Stimulated activated CD8-positive, alpha-beta memory T cell treated with anti-CD3 and anti-CD28 coated beads, Interleukin-2, amount 100 ng/mL, for 48 hours (primary cell): ENCODE measurements at regions not wholly inside any gene's neighbourhood (a gene's known extent, or its start where the extent isn't known, plus 50 kb on each side); places are given as distances from the start of the nearest gene placed in this dataset.

Source experiments
- DNase-seq, 2 donors: peaks; one replicate each; pipeline ENCODE4 v3.0.0-alpha.2; 2020; ENCODE audit warnings: low read depth in 2 of 2

DNA sequence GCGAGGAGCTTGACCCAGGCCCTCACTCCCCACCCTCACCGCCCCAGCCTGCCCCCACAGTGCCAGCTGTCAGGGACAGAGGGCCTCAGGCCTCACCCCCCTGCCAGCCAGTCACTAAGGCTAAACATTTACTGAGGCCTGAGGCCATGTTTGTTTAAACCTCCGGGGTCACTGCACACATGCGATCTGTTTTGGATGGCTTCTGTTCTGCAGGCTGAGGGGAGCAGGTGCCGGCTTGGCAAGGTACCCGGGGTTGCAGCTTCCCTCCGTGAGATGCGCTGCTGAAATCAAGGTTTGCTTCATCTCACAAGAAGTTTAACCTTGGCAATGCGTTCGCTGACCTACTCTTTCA lies 103.3 kb upstream of the BOD1 start:
- DNase-seq = no peak

DNA sequence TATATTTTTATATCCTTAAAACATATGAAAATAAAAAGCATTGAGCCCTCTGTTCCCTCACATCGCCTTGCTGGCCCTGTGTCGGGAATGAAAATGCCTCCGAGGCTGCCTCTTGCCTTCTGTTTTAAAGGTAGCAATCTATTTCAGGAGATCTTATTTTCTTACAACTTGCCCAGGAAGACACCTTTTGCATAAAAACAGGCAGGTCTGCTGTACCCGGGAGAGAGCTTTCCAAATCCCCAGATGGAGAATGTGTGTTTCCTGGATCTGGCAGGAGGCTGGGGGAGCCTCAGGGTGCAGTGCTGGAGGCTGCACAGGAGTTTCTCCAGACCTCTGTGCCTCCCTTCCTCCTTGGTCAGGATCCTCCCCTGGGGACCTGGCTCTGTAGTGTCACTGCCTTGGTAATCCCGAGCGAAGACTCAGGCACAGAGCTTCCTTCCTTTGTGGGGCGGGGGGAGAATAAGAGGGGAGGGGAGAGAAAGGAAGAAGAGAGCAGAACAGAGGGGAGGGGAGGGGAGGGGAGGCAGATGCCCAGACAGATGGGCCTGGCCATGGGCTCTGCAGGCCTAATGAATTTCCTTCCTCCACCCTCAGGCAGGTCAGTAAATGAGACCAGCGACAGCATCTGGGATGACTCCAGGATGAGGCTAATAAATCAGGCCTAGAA lies 104.0 kb upstream of the BOD1 start:
- no peak for DNase-seq

DNA sequence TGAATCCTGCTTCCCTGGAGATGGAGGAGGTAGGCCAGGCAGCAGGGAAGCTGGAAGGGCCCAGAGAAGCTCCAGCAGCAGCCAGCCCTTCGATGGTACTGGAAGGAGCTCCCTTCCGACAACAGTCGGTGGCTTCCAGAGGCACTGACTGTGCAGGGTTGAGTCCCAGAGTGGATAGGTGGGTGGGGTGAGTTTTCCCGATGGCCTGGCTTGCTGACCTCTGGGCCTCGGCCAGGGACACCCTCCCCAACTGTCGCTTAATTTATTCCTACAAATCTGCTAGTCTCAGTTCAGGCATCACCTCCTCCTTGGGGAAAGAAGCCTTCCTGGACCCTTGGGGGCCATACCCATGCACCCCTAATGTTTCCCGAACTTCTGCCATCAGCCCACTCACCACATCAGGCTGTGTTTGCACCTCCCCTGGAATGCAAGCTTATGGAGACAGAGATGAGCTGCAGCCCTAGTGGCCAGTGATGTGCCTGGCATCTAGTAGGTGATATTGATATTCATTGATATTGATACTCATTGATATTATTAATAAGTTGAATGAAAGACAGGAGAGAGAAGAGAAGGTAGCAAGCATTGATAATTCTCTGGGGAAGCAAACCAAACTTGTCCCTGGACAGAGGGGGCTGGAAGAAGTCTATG lies 104.6 kb upstream of the BOD1 start:
- DNase-seq = no peak

DNA sequence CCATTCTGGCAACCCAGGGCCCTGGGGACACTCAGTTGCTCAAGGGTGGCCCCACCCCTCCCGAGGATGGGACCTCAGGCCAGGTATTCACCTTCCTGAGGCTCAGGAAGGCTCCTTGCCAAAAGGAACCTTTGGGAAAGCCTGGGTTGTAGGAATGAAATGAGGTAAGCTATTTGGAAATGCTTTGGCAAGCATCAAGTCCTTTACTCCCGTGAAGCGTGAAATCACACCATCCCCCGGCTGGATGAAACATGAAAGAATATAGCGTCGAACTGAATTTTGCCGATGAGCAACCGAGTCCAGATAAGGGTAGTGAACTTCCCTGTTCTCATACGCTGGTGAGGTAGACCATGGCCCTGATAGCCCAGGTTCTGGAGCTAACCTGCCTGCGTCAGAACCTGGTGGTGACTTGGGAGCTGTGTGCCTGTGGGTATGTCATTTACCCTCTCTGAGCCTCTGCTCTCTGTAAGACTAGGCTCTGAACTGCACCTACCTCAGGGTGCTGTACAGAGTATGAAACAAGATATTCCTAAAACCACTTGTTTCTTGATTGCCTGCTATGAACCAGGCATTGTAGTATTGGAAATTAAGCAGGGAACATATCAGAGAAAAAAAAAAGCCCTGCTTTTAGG lies 105.3 kb upstream of the BOD1 start:
- DNase-seq = no peak

DNA sequence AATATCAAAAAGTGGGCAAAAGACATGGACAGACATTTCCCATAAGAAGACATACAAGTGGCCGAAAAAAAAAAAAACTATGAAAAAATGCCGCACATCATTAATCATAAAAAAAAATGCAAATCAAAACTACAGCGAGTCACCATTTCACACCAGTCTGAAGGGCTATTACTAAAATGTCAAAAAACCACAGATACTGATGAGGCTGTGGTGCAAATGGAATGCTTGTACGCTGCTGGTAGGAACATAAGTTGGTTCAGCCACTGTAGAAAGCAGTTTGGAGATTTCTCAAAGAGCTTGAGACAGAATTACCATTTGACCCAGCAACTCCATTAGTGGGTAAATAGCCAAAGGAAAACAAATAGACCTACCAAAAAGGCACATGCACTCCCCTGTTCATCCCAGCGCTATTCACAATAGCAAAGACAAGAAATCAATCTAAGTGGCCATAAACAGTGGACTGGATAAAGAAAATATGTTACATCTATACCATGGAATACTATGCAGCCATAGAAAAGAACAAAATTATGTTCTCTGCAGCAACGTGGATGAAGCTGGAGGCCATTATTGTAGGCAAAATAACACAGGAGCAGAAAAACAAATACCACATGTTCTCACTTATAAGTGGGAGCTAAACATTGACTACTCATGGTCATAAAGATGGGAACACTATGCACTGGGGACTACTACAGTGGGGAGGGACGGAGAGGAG lies 110.6 kb upstream of the BOD1 start:
- DNase-seq = no peak

DNA sequence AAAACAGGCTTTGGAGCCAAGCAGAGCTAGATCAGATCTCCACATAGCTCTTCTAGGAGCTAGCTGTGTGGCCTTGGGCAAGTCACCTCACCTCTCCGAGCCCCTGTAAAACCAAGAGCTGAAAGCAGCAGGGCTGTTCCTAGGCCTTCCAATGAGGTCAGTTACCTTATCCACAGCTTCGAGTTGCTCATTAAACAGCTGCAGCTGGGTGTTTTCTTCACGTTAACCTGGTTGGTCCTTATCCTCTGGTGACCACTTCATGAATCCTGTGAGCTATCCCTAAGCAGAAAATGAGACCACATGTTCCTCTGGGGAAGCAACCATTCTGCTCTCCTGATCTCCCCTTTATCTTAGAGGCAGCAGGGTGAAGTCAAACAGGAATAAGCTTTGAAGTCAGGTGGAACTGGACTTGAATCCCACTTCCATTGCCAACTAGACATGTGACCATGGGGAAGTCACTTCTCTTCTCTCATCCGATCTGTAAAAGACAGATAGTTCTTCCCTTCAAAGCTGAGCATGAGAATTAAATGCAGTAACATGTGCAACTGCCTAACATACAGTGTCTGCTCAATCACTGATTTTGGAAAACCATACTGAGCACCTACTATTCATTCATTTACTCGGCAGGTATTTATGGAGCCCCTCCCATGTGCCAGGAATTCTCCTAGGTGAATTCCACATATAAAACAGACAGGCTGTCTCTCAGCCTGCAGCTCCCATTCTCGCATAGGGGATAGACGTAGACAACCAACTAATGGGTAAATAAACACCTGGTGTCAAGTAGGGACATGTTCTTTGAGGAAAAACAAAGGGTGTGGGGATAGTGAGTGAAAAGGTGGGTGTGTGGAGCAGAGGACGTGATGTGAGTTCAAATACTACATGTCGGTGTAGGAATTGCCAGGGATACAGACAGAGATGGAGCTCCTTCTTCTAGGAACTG lies 111.7 kb upstream of the BOD1 start:
- no peak for DNase-seq

DNA sequence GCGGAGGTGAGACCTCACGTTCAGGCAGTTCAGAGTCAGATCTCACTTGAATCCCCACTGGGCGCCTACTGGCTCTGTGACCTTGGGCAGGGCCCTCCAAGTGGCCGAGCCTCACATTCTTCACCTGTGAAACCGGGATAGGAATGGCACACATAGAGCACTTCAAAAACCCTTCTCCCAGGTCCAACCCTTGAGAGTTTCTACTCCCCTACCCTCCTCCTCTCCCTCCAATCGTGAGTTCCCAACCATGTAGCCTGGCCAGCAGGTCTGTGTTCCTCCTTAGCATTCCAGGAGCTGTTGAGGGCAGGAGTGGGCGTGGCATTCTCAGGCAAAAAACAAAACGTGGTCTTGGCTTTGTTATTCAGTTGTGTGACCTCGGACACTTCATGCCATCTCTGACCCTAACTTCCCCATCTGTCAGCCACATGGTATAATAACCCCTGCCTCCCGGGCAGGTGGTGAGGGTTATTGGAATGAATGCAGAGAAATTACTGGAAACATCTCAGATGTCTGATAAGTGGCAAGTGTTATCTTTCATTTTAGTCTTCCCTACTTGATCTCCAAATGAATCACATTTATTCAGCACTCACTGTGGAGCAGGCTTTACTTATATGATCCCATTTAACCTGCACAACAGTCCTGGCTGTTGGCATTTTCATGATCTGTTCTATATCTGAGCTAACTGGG lies 112.8 kb upstream of the BOD1 start:
- DNase-seq = no peak

DNA sequence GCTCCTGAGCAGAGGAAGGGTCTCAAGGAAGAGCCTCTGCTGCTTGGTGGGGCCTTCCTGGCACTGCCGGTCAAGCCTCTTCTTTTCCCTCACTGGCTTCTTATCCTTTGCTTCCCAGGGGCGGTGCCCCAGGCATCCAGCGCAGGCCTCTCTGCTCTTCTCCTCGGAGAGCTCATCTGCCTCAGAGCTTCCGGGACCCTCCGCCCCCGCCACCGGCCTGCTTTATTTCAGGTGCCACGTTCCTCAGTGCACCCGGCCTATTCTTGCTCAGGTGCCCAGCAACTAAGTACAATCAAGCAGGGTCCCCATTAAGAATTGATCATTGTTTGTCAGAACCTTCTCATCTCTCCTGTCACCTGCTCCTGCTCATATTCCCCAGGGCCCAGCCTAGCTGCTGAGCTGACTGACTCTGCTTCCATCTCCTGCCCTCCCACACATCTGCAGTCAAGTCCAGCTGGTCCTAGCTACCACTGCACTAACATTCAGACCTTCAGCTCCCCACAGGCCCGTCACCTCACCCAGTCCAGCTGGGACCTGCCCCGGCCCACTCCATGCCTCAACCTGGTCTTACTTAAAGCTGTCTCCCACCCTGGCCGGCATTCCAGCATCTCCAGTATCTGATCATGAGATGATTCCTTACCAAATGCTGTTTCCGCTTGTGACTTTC lies 114.3 kb upstream of the BOD1 start:
- no peak for DNase-seq

DNA sequence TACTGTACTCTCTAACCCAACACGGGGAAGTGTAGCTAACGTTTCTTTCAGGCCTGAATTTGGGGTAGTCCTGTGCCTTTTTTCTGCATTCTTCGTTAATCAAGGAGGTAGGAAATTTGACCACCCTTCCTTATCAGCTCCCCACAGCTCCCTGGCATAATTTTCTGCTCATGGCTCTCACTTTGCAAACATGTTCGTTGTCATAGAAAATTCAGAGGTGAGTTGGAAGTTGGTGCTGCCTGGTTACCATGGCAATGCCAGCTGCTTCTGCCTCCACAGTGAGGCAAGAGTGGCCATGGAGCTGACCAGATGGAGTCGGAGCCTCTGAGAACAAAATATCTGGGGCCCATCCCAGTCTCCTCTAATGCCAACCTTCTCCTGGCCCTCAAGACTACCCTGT lies 116.6 kb upstream of the BOD1 start:
- no peak for DNase-seq

DNA sequence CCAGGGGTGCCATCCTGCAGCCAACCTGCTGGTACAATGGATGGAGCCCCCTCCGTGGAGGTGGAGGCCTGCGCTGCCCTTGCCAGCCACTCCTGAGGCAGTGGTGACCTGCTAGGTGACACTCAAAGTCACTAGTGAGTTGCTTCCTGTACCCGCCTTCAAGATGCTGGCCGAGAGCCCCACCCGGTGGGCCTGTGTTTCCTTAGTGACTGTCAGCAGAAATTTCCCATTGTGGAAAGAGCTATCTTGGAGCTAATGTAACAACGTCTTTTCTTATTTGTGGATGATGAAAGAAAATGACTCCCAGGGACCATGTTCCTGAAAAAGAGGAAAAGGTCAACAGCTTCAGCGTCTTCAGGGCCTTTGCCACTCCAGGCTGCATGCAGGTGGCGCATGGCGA lies 117.0 kb upstream of the BOD1 start:
- DNase-seq = no peak

DNA sequence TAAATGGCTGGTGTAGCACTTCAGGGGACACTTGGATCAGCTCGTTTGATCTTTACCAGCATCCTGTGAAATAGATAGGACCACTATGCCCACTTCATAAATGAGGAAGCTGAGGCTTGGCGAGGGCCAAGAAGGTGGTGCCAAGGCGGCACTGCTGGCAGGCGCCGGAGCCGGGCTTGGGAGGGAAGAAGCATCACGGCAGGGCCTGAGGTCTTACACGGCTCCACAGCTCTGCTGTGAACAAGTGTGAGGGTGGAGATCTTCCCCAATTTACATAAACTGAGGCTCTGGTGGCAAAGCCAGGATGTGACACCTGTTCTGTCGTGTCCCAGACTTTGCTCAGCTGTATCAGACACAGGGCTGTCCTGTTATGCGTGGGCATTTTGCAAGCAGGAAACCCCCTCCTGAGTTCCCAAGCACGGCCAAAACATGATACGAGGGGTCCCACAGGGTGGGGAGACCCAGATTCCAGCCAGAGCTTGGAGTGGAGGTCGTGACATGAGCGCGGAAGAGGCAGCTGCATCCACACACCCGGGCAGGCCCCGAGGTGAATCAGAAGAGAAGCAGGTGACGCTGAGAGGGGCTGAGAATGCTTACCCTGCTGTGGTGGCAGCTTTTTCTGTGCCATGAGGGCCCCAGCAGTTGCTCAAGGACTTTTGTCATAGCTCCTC lies 117.5 kb upstream of the BOD1 start:
- no peak for DNase-seq

DNA sequence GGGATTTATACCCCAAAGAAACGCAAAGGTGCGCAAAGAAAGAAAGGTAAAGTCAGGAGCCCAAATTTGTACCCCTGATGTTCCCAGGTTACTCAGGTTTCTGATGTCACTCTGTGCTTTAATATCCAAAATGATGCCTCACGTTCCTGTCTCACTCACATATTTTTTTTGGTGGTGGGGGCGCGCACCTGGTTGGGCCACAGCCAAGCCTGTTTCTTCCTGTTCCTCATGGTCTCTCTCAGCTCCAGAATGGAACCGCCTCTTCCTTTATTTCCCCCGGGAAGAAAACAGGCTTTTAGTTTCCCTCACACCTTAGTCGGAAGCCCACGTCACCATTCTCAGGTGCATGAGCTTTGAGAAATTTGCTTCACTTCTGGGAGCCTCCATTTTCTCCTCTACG lies 118.3 kb upstream of the BOD1 start:
- DNase-seq = no peak

DNA sequence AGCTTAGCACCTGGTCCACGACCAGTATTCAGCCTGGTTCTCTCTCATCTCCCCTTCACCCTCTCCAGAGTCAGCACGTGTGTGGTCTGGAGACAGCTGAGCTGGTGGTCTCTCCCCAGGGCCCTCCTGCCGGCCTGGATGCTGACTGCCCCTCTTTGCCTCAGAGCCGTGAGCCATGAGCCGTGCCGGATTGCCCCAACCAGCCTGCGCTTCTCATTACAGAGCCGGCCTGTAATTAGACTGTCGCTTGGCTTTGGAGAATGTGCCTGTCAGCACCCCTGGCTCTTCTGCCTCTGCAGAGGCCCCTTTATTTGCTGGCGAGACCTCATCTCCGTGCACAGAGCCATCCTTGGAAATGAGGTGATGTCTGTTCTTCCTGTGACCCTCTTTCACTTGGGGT lies 118.7 kb upstream of the BOD1 start:
- DNase-seq = no peak

DNA sequence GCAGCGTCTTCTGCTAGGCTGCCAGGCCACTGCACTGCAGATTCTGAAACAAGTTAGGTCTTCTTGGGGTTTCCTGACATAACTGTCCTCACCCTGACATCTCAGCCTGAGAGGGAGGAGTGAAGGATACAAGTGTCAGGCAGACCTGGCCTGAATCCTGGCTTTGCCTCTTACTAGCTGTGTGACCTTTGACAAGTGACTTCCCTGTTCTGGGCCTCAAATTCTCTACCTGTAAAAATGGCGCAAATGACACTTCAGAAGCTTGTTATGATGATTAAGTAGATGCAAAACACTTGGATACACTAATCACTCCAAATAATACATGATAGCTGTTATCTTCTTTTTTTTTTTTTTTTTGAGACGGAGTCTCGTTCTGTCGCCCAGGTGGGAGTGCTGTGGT lies 119.2 kb upstream of the BOD1 start:
- DNase-seq = no peak

DNA sequence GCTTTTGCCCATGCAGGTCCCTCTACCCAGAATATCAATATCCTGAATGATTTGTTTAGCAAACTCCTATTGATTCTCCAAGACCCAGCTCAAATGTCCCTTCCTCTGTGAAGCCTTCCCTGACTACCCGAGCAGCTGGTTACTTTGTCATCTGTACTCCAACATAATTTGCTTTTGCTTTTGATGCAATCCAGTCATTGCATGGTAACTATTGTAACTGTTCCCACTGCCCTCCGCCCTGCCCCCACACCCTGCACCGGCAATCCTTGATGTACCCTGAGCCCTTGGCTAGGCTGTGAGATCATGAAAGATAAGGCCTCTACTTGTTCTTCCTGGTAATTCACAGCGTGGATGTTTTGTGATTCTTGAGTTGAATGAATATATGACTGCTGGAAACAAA lies 119.9 kb upstream of the BOD1 start:
- DNase-seq = no peak

DNA sequence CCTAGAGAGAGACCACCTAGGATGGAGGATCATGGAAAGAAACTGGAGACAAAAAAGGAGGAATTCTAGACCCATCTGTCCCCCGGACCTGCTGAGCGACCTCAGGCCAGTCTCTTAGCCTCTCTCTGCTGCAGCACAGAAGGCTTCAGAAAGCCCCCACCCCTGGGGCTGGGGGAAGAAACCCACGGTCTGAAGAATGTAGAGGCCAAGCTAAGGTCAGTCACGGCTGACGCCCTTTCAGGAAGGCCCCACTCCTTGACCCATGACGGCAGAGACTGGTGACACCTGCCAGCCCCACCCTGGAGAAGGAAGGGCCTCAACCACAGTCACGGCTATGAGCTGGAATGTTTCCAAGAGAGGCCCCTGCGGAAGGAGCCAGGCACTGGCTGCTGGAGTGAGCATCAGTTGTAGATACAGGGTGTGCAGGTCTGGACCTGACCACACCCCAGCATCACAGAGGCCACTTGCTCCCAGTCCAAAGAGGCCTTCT lies 120.5 kb upstream of the BOD1 start:
- no peak for DNase-seq

DNA sequence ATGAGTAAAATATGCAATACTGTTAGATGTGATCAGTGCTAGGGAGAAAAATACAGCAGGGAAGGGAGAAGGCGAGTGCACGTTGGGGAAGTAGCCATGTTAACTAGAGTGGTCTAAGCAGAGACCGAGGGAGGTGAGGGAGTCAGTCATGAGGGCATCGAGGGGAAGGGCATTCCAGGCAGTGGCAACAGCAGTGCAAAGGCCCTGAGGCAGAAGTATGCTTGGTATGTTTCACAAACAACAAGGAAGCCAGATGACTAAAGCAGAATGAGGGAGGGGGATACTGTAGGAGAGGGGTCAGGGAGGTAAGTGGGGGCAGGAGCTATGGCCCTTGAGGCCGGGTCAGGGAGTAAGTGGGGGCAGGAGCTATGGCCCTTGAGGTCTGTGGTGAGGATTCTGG lies 123.3 kb upstream of the BOD1 start:
- DNase-seq = no peak

DNA sequence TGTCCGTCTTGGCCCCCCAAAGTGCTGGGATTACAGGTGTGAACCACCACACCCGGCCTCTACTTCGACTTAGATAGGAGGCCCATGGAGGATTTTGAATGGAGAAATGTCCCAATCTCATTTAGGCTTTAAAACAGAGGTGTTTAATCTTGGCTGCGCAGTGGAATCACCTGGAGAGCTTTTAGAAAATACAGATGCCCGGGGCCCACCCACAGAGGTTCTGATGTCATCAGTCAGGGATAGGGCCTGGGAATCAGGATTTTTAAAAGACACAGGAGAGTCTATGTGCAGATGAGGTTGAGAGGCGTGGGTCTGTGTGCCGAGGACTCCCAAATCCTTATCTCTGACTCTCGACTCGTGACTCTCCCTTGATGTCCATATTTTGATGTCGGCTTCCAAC lies 124.0 kb upstream of the BOD1 start:
- no peak for DNase-seq

DNA sequence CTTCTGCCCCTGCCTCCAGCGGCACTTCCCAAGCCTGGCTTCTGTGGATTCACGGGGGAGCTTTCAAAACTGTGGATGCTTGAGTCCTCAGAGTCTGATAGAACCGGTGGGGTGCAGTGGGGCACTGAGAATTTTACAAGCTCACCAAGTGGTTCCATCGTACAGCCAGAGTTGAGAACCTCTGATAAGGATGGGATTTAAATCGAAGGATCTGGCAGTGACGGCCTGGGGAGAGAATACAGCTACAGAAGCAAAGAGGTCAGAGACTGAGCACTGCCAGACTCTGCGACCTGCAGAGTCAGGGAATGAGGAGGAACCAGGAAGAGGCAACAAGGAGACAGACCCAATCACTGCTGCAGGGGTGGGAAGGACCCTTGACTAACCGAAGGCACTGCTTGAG lies 124.6 kb upstream of the BOD1 start:
- no peak for DNase-seq
